A673 (cell line): ENCODE measurements at regions not wholly inside any gene's neighbourhood (a gene's known extent, or its start where the extent isn't known, plus 50 kb on each side); places are given as distances from the start of the nearest gene placed in this dataset.

Experiments
- BruUV-seq: library from RNA; stranded (reverse); fragments of 400-500 nt; replicated peaks from 2 replicates; lab custom pipeline; 2021; lab: Mats Ljungman, UMichigan
- CTCF ChIA-PET: fragments of 300-600 bp; sonication (Branson Sonifier 250); formaldehyde crosslinking; loops from one replicate; lab custom pipeline; 2022; ENCODE audit warnings: antibody characterized with exemption; lab: Charles Lee
- POLR2A ChIA-PET: fragments of 300-600 bp; sonication (Branson Sonifier 250); formaldehyde crosslinking; loops from one replicate; lab custom pipeline; 2022; ENCODE audit warnings: antibody characterized with exemption; ENCODE audit not compliant: low non-redundant PET; lab: Charles Lee
- DNase-seq: peaks from one replicate; pipeline ENCODE4 v3.0.0-alpha.2; 2015; ENCODE audit warnings: low spot score
- H3K27ac ChIP-seq: fragments of 200-600 bp; sonication (generic); 2 replicates; pipeline ENCODE4 v1.5.1; 2016; ENCODE audit warnings: mixed run types, low read depth, mild to moderate bottlenecking, mixed read lengths, antibody characterized with exemption, low read length; ENCODE audit not compliant: poor library complexity, severe bottlenecking
- H3K27me3 ChIP-seq: fragments of 200-600 bp; sonication (generic); replicated peaks from 2 replicates; pipeline ENCODE4 v1.6.1; 2017; ENCODE audit warnings: mixed run types, low read depth, mild to moderate bottlenecking, mixed read lengths, antibody characterized with exemption, low read length; ENCODE audit not compliant: insufficient read depth, poor library complexity
- H3K36me3 ChIP-seq: fragments of 200-600 bp; sonication (generic); 2 replicates; pipeline ENCODE4 v1.6.1; 2016; ENCODE audit warnings: mixed run types, mild to moderate bottlenecking, mixed read lengths, antibody characterized with exemption, low read length; ENCODE audit not compliant: insufficient read depth, poor library complexity, severe bottlenecking
- H3K4me1 ChIP-seq: fragments of 200-600 bp; sonication (generic); 2 replicates; pipeline ENCODE4 v1.6.1; 2017; ENCODE audit warnings: mixed run types, mild to moderate bottlenecking, mixed read lengths, antibody characterized with exemption, low read length; ENCODE audit not compliant: insufficient read depth, poor library complexity, severe bottlenecking
- H3K4me3 ChIP-seq: fragments of 200-600 bp; sonication (generic); 2 replicates; pipeline ENCODE4 v1.5.1; 2016; ENCODE audit warnings: low read depth, mixed run types, mild to moderate bottlenecking, mixed read lengths, low read length; ENCODE audit not compliant: poor library complexity, severe bottlenecking
- H3K9me3 ChIP-seq: fragments of 200-600 bp; sonication (generic); 2 replicates; pipeline ENCODE4 v1.6.1; 2016; ENCODE audit warnings: mixed run types, low read depth, mild to moderate bottlenecking, mixed read lengths, antibody characterized with exemption, low read length; ENCODE audit not compliant: poor library complexity, severe bottlenecking
- EZH2 ChIP-seq: fragments of 200-600 bp; sonication (generic); IDR thresholded peaks from 2 replicates; pipeline ENCODE4 v1.6.1; 2017; ENCODE audit warnings: borderline replicate concordance, low read depth, mild to moderate bottlenecking, mixed read lengths, antibody characterized with exemption, low read length; ENCODE audit not compliant: poor library complexity, severe bottlenecking
- intact Hi-C: fragments of 100-400 bp; cut with micrococcal nuclease; formaldehyde crosslinking; loops from one replicate; pipeline ENCODE4 v1.10.0; 2022; ENCODE audit not compliant: unreplicated experiment
- TF ChIP-seq, protein P1 (sequence below): fragments of 300-800, 200-600 bp; sonication (generic); conservative IDR thresholded peaks from 2 replicates; pipeline ENCODE4 v1.5.1; 2017; ENCODE audit warnings: low read depth, mild to moderate bottlenecking, antibody characterized with exemption, low read length, moderate library complexity, mixed read lengths

GRCh38 chr6:153673750-153674149 is 365.3 kb upstream of the OPRM1 start:
- intact Hi-C loops = no loop called here

DNA sequence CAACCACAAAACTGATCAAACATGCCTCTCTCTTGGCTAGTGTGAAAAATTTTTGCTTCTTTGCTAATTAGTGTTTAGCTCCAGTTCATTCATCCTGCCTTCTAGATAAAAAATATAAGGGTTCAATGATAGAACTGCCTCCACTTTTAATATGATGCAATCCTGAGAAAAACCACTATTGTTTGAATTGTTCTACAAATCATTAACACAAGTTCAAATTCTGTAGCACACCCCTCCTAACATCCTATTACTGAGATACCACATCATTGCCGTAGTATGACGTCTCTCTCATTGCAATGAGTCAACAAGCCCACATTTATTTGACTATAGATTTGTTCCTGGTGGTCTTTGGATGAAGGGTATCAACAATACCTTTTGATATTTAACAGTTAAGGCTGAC is 365.8 kb upstream of the OPRM1 start:
- BruUV-seq = no TSS peak
- Histone ChIP-seq H3K27ac (no peak overlapping the region), H3K4me1 (peaks cover 7% of the 10 kb centered on the region), H3K36me3 (no peaks in the 10 kb centered on the region), H3K27me3 (no peaks in the 10 kb centered on the region), H3K4me3 (no peak overlapping the region), H3K9me3 (no peaks in the 10 kb centered on the region)
- intact Hi-C loops = no loop called here
- POLR2A ChIA-PET = no interaction called here
- no peak for TF ChIP-seq EZH2
- TF ChIP-seq, protein P1, sequence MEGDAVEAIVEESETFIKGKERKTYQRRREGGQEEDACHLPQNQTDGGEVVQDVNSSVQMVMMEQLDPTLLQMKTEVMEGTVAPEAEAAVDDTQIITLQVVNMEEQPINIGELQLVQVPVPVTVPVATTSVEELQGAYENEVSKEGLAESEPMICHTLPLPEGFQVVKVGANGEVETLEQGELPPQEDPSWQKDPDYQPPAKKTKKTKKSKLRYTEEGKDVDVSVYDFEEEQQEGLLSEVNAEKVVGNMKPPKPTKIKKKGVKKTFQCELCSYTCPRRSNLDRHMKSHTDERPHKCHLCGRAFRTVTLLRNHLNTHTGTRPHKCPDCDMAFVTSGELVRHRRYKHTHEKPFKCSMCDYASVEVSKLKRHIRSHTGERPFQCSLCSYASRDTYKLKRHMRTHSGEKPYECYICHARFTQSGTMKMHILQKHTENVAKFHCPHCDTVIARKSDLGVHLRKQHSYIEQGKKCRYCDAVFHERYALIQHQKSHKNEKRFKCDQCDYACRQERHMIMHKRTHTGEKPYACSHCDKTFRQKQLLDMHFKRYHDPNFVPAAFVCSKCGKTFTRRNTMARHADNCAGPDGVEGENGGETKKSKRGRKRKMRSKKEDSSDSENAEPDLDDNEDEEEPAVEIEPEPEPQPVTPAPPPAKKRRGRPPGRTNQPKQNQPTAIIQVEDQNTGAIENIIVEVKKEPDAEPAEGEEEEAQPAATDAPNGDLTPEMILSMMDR = no peak
- DNase-seq = no peak
- CTCF ChIA-PET = no interaction called here

More at GRCh38 chr6:153673750-153674149, 365.3 kb upstream of the OPRM1 start:
- Histone ChIP-seq H3K4me1 (peaks cover 7% of the 10 kb centered on the region), H3K27me3 (no peaks in the 10 kb centered on the region), H3K4me3 (no peak overlapping the region), H3K36me3 (no peaks in the 10 kb centered on the region), H3K27ac (no peak overlapping the region), H3K9me3 (no peaks in the 10 kb centered on the region)
- TF ChIP-seq, protein P1 = no peak
- no peak for TF ChIP-seq EZH2
- no peak for DNase-seq
- ChIA-PET POLR2A (no interaction called here), CTCF (no interaction called here)
- BruUV-seq = no TSS peak

- Histone ChIP-seq H3K4me3 (no peak overlapping the region), H3K27me3 (no peaks in the 10 kb centered on the region), H3K27ac (no peak overlapping the region), H3K36me3 (no peaks in the 10 kb centered on the region), H3K4me1 (no peaks in the 10 kb centered on the region), H3K9me3 (no peaks in the 10 kb centered on the region)
- DNase-seq = no peak
- ChIA-PET POLR2A (no interaction called here), CTCF (no interaction called here)
- intact Hi-C loops = no loop called here
- no TSS peak for BruUV-seq
- TF ChIP-seq, protein P1 = no peak
- TF ChIP-seq EZH2 = no peak
Observed at GRCh38 chr6:153670403-153671026, 368.5 kb upstream of the OPRM1 start.
